HG02642 (cell line): ENCODE measurements at regions not wholly inside any gene's neighbourhood (a gene's known extent, or its start where the extent isn't known, plus 50 kb on each side); places are given as distances from the start of the nearest gene placed in this dataset.
"Not testable (repeated sequence)": the region's sequence is repeated elsewhere in the genome, so short reads cannot be mapped to it uniquely, and the experiment has no call there.

Experiments
- ATAC-seq: cut with Tn5 transposase; IDR thresholded peaks from one replicate; pipeline ENCODE4 v1.9.1; 2021; ENCODE audit warnings: mild to moderate bottlenecking; ENCODE audit not compliant: unreplicated experiment, poor library complexity

DNA sequence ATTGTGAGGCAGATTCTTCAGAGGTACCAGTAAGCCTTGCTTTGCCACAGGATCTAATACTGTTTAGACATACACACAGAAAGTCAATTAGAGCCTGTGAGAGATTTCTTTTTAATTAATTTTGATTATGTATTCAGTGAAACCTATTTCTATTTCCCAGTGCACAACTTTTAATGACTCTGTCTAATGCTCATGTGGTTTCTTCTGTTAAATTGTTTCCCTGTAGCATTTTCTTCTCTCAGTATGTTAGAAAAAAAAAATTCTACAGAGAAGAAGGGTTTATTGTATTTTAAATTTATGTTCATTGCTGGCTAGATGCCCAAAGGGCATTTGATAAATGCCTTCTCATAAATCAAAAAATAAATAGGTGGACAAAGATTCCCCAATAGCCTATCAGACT, 293.7 kb downstream of the C6orf118 start:
- ATAC-seq, result no peak

DNA sequence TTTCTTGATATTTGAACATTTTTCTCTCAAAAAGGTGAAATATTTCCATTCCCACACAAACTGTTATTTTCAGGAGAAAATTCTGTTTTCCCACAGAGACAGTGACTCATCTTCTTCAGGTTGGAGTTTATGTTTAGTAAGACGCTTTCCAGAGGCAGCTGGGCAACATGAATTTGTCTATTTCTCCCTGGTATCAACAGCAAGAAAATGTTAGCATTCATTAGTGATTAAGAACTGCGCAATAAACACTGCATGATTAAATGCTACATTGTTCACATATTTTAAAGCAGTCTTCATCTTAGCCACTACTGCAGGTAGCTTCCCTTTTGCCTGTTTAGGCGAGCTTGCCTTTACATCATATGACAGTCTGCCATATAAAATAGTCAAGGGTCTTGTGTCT, 295.7 kb downstream of the C6orf118 start:
- no peak for ATAC-seq

DNA sequence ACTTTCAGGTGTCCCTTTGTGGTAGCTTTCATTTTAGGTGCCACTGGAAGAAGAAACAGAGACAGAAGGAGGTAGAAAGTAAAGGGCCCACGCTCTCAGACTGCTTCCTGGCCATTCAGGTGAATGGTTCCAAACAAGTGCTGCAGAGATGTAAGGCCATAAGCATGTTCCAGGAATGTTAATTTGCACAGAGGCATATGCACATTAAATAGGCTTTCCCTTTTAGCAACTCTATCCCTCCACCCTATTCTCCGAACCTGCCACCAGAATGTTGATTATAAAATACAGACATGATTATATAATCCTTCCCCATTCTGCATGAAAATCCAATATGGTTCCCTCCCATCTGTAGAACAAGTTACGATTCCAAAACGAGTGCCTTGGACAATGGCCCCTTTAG, 297.2 kb downstream of the C6orf118 start:
- no peak for ATAC-seq

DNA sequence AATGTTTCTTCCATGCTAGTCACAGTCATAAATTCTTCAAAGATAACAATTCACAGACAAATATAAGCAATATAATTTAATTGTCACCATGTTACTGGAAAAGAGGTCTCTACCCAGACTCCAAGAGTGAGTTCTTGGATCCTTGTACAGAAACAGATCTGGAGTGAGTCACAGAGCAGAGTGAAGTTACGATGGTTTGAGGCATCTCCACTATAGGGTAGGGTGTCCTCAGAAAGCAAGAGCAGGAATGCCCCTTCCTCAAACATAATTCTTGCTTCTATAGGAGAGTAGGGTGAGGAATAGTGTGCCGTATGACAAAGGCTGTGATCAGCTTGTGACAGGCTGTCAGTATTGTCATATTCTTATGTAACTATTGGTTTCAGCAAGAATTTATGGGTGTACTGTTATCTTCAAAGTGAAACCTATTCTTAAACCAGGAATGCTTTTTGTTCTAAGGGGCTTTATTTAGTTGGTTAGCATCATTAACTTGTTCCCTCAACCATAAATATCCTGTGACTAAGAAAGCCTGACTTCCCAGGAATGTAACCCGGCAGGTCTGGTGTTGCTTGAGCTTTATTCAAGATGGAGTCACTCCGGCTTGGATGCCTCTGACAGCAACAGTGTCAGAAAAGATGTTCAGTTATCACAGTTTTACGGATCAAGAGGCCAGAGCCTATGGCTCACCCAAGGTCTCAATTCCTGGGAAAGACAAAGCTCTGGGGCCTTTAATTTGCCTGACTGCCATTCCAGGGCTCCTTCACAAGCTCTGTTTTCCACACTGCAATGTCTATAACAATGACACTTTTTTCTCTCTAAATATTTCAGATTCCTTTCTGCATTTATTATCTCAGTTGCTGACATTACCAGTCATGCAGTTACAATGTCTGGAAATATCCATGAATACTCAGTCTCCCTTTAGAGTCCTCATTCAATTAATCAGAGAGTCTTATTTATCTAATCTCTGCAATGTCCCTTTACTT, 298.6 kb downstream of the C6orf118 start:
- no peak for ATAC-seq

DNA sequence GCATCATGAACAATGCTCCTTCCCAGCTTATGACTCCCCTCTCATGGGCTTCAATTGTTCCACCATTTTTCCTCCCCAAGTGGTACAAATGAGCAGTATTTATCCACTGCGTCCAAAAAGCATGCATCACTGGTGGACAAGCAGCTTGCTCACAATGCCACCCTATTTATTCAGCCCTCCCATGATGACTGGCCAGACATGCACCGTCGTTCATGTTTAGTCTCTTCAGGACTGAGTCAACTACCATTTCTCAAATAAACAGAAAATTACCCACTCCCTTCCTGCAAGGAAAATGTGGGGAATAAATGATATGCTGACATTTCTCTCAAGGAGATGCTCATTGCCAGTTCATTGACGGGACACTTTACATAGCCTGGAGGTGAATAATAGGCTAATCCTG, 300.4 kb downstream of the C6orf118 start:
- ATAC-seq, result no peak

DNA sequence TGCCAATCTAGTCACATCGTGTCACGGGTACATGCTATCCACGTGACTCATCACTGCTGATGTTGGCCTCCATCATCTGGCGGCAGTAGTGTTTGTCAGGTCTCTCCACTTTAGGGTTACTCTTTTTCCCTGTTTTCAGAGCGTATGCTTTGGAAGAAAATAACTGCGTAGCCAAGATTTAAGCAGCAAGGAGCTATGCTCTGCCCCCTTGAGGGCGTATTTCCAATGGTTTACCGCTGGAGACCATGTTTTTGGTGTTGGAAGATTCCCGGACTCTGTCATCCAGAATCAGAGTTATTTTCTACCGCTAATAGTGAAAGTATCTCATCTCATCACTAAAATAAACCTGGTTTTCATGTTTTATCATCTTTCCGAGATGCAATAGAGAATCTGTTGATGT, 306.5 kb downstream of the C6orf118 start:
- ATAC-seq, result no peak

DNA sequence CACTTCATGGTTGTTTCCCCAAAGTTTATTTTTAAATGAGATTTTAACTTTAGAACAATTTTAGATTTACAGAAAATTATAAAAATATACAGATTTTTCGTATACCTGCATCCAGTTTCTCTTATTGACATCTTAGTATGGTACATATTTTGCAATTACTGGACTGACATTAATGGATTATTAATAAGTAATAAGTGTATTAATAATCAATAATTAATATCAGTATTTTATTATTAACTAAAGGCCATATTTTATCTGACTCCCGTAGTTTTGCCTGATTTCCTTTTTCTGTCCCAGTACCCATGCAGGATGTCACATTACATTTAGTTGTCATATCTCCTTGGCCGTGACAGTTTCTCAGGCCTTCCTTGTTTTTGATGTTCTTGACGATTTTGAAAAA, 307.0 kb downstream of the C6orf118 start:
- no peak for ATAC-seq

DNA sequence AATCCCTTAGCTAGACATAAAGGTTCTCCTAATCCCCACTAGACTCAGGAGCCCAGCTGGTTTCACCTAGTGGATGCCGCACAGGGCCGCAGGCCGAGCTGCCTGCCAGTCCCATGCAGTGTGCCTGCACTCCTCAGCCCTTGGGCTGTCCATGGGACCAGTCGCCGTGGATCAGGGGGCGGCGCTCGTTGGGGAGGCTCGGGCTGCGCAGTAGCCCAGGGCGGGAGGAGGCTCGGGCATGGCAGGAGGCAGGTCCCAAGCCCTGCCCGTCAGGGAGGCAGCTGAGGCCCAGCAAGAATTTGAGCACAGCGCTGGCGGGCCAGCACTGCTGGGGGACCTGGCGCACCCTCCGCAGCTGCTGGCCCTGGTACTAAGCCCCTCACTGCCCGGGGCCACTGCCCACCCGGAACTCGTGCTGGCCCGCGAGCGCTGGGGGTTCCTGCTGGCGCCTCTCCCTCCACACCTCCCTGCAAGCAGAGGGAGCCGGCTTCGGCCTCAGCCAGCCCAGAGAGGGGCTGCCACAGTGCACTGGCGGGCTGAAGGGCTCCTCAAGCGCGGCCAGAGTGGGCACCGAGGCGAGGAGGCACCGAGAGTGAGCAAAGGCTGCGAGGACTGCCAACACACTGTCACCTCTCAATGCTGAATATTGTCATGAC, 307.8 kb downstream of the C6orf118 start:
- no peak for ATAC-seq

DNA sequence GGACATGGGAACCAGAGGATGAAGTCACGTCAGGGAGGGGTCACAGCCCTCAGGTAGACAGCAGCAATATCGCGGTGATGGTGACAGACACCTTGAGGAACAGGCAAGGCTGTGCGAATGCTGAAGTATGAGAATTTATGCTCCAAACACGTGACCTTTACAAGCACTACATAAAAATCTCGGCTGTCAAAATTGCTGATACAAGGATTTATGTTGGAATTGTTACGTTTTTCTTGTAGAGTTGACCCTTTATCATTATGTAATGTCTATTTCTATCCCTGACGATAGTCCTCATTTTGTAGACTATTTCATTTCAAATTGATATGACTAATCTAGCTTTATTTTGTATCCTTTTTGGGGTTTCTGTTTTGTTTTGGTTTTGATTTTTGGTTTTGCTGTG, 311.1 kb downstream of the C6orf118 start:
- ATAC-seq, result no peak

DNA sequence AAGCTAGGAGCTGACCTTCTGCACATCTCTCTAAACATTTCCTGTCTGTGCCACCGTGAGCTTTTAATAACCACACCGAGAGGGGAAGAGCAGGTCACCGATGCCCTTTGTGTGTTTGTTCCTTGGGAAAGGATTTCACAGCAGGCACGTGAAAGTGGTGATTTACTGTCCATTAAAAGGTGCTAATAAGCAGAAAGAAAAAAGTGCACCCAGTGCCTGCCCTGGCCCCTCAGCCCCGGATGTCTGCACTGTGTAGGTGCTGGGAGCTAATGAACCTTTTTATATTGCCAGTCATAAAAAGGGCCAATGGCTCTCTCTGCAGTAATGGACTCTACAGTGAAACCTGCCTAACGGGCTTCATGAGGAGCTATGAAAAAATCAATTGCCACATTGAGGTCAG, 312.6 kb downstream of the C6orf118 start:
- no peak for ATAC-seq

DNA sequence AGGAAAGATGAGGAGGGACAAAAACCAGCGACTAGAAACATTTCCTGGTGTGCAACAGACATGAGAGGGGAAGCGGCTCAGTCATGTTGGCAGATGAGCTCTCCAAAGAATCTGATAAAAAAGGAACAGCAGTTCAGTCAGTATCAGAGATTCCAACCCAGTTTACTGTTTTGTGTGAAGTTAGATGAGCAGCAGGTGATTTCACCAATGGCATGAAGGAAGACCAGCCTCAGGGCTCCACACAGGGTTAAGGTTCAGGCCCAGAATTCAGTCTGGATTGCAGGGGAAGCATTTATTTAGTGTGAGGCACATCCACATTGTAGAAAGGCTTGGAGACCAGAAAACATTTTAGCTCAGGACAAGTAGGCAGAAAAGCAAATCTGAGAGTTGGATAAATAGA, 317.8 kb downstream of the C6orf118 start:
- no peak for ATAC-seq

DNA sequence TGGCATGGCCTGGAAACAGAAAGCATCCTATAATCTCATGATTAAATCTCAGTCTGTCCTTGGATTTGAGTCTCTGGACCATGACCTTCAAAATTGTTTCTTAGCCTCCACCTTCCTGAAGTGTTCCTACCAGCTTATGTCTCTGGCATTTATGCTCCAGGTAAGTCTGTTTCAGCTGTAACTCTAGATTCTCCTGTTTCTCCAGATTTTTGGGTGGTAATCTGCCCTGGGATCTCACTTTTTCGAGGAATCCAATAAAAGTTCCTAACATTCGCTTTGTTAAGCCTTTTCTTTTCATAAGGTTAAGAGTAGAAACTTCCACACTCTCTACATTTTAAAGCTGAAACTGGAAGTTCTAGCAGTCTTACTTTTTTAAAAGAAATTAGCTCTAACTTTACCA, 318.5 kb downstream of the C6orf118 start:
- no peak for ATAC-seq

DNA sequence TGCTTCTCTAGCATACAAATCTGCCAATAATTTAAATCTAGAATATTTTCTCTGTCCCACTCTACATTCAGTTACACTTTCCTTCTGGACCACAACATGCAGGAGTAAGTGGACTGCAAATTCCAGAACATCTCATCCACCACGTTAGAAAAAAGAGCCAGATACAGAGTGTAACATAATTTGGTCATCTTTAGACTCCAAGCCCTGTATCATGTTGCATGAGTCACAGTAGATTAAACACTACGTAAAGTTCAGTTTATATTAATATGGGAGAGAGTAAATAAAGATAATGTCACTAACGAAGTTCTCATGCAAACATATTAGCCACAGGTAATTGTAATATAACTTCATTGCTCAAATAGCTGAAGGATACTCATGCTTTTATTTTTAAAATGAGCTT, 327.0 kb downstream of the C6orf118 start:
- ATAC-seq, result no peak

DNA sequence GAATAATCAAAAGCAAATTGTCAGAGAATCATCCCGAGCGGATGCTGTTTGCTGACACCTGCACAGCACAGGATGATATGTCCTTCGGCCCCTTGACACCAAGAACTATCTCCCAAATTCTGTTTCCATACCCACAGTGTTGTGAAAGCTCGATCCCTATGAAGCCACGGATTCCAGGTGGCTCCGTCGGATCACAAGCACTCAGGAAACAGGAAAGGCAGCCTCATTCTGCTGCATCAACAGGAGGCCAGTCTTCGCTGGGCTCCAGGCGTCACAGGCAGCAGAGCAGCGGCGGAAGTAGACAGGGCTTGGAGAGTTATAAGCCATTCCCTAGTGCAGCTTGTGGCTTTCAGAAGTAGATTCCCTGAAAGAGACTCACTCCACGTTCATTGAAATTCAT, 342.3 kb downstream of the C6orf118 start:
- ATAC-seq, result no peak

DNA sequence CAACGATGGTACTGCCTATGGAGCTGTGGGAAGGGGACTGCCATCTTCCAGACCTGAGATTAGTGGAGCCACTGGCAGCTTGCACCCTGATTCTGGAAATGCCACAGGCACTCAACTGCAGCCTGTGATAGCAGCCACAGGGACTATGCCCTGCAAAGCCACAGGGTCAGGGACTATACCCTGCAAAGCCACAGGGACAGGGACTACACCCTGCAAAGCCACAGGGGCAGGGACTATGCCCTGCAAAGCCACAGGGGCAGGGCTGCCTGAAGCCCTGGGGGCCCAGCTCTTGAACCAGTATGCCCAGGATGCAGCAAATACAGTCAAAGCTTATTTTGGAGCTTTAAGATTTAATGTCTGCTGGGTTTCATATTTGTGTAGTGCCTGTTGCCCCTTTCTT, 346.6 kb downstream of the C6orf118 start:
- ATAC-seq, result no peak

DNA sequence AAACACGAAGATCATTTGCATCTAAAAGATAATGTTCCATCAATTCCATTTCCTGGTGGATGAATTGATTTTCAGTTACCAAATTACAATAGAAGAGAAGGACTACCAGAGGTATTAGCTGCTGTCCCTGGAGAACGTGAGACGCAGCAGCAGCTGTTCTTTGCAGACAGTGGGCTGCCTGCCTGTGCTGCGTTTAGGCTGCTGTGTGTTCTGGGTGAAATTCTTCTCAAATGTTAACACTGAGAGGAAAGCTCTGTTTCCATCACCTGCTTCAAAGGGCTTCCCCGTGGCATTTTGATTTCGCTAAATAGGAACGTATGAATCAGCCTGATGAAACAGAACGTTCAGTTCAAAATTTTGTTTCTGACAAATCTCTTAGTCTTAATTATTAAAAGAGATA, 362.2 kb downstream of the C6orf118 start:
- no peak for ATAC-seq

DNA sequence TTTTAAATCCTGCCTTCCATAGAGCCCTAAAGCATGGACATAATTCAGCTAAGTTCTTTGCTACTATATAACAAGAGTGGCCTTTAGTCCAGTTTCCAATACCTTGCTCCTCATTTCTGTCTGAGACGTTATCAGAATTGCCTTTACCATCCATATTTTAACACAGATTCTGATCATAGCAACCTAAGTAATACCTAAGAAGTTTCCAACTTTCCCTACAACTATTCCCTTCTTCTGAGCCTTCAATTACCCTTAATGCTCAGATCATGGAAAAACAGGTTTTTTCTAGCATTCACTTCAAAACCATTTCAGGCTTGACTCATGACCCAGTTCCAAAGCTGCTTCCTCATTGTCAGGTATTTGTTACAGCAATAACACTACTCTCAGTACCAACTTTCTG, 367.1 kb downstream of the C6orf118 start:
- no peak for ATAC-seq

DNA sequence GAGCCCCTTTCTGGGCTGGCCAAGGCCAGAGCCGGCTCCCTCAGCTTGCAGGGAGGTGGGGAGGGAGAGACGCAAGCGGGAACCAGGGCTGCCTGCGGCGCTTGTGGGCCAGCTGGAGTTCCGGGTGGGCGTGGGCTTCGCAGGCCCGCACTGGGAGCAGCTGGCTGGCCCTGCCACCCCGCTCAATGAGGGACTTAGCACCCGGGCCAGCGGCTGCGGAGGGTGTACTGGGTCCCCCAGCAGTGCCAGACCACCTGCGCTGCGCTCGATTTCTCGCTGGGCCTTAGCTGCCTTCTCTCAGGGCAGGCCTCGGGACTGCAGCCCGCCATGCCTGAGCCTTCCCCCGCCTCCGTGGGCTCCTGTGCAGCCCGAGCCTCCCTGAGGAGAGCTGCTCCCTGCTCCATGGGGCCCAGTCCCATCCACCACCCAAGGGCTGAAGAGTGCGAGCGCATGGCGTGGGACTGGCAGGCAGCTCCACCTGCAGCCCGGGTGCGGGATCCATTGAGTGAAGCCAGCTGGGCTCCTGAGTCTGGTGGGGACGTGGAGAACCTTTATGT, 376.1 kb downstream of the C6orf118 start:
- not testable (repeated sequence) for ATAC-seq

DNA sequence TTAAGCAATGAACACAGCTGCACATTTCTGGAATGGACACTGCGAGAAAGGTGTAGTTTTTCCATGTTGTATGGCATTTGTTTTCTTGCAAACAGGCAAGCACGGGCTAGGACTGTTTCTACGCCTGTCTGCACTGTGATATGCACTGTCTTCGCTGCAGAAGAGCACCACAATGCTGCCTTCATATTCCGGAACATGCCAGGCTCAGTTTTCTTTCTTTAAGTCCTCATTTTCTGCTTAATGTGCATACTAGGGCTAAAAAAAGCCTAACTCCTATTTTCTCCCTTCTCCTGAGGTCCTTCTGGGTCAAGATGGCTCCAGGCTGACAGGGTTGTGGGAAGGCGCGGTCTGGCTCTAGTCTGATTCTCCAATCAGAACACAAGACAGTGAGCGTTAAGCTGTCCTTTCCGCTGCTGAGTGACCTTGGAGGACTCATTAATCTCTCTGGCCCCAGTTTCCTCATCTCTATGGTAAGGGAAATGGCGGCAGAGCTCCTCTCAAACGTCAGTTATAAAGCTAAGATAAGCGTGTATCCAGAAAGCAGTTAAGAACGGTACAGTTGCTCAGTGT, 379.9 kb downstream of the C6orf118 start:
- ATAC-seq, result no peak

DNA sequence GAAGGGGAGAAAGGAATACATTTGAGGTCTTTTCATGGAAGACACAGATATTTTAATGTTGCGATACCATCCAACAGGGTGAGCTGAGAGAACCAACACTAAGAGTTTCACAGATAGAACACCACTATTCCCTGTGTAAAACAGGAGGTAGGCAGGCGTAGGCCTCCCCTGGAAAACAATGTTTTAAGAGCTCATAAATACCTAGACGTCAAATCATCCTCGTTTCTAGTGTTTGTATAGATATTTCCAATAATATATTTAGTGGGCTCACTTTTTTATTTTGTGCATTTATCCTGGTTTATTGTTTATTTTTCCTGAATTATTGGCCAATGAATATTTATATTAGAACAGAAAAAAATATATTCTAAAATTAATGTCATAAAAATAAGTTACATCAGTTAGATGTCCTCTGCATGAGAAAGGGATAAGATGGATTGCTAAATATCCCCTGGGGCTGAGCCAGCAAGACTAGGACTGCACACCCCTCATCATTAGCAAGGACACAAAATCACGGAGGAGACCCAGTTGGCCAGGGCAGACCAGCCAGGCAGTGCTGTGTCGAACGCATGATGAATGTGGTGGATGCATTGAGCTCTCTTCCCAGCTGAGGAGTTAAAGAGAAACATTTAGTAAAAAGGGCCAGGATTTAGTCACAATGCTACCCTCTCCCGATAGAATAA, 380.5 kb downstream of the C6orf118 start:
- ATAC-seq, result no peak
